Left renal cortex interstitium (tissue), 4 donors: ENCODE measurements at regions not wholly inside any gene's neighbourhood (a gene's known extent, or its start where the extent isn't known, plus 50 kb on each side); places are given as distances from the start of the nearest gene placed in this dataset.

Source experiments
- DNase-seq, 4 donors: peaks; one replicate each; pipeline ENCODE4 v3.0.0-alpha.2; 2013; ENCODE audit warnings: low read depth in 4 of 4, low spot score in 2 of 4, missing footprints in 1 of 4

GRCh38 chr1:56060906-56061305 is 518.5 kb downstream of the PLPP3 start:
- no peak for DNase-seq

DNA sequence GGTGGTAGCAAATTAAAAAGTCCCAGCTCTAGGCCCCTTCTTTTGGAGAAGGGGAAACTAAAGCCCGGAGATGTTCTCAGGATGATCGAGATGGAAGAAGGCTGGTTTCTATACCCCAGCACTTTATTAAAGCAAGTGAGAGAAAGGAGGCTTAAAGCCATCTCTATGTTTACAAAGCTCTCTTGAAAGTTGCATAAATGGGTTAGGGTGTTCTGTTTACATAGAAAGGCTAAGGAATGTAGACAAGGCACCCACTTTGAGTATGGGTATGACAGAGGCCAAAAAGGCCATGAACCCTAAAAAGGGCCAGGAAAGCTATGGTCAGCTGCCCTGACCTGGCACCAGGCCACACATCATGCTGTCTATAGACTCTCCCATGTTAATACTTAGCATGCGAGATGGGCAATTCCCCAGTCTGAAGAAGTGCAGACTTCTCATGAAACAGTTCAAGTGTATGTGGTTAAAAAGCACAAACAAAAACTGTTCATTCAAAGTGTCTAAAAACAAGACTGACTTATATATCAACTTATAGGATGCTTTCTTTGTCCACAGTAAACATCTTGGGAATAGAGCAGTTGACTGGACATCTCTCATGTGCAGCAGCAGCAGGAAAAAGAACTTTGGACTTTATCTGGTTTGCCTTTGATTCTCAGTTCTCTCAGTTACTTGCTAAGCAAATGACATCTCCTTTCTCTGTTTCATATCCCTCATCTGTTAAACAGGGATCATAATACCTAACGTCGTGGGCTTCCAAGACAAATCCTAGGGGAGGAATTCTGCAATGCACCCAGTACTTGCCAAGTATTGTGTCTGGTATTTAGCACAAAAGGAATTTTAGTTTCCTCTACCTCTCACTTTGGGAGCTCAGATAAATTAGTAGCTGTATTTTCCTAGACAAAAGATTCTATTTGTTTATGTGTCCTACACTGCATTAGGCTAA is 521.6 kb downstream of the PLPP3 start:
- DNase-seq: no peak

- DNase-seq: no peak
Observed at GRCh38 chr1:56056438-56057287, 522.7 kb downstream of the PLPP3 start.

DNA sequence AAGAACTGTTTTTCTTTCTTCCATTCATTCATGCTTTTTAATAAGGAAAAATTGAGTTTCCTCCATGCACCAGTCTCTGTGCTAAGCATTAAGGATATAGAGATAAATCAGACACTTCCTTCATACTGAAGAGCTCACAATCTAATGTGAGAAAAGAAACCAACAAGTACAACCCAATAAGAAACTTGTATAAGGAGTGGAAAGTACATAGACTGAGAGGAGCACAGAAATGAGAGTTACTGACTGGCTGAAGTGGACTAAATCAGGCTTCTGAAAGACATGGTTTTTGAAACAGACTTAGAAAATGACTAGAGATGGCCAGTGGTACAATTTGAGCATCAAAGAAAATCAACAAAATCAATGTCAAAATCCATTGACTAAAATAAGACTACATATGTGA is 524.4 kb downstream of the PLPP3 start:
- no peak for DNase-seq

DNA sequence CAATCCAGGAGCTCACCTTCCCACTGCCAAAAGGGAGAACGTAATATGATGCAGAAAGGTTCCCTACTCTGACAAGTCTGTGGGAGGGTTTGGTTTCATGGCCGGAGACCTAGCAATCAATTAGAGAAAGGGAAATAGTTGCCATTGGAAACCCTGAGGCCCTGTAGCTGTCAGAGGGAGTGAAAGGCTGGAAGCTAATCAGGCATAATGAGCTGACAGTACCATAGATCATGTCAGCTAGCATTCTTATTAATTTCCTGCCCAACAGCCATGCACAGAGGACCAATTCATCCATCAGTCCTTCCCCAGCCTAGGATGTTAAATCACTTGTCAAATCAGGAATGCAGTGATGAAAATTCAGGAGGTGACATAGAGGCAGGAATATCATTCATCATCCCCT is 527.3 kb downstream of the PLPP3 start:
- peak in 3 of 4 donors; percentile 13 to 28 (median 27) for DNase-seq

DNA sequence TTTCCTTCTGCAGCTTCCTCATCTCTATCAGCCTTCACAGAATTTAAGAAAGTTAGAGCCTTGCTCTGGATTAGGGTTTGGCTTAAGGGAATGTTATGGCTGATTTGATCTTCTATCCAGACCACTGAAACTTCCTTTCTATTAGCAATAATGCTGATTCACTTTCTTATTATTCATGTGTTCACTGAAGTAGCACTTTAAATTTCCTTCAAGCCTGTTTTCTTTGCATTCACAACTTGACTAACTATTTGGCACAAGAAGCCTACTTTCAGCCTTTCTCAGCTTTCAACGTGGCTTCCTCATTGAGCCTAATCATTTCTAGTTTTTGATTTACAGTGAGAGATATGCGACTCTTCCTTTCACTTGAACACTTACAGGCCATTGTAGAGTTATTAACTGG is 528.5 kb downstream of the PLPP3 start:
- no peak for DNase-seq

GRCh38 chr1:56045477-56045876 is 533.9 kb downstream of the PLPP3 start:
- no peak for DNase-seq

DNA sequence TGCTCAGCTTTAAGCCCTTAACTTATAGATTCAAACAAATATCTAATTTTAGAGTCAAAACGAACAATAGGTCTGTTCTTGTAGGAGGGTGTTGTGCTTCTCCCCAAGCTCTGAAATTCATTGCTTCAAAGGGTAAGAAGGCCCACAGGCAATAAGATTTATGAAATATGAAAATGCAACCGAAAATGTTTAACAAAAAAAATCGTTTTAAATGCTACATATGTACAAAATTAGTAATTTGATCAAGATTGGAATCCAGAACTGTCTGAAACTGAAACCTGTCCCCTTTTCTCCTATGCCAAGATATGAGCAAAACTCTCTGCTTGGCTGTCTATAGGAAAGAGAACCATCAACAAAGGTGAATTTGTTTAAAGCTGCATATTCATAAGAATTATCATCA is 534.3 kb downstream of the PLPP3 start:
- no peak for DNase-seq

- DNase-seq: no peak
Observed at GRCh38 chr1:56036479-56036878, 542.9 kb downstream of the PLPP3 start.

DNA sequence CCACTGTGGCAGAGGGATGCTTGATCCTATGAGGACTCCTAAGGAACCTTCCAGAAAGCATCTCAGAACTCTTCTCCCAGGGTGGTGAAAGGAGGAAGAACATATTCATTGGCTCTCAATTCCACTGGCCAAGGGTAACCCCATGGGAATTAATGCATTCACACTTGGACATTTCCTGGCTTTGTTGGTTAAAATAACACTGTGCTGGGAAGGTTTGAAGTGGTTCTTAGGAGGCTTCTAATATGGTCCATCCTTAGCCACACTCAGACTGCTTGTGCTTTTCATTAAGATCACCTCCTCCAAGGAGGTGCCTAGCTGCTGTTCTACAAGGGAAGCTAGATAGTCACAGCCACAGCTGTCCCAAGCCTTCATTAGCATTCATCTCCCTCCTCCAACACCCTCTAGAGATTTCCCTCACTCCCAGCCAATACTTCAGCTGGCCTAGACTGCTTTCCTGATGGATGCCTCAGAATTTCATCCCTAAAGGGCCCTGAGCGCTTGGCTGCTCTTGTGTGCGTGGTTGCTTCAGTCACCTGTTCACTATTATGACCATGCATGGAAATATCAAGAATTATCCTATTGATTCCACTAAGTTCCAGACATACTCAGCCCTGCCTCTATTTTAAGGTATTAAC is 544.4 kb downstream of the PLPP3 start:
- DNase-seq: no peak

- DNase-seq: no peak
Observed at GRCh38 chr1:56034222-56034621, 545.1 kb downstream of the PLPP3 start.

DNA sequence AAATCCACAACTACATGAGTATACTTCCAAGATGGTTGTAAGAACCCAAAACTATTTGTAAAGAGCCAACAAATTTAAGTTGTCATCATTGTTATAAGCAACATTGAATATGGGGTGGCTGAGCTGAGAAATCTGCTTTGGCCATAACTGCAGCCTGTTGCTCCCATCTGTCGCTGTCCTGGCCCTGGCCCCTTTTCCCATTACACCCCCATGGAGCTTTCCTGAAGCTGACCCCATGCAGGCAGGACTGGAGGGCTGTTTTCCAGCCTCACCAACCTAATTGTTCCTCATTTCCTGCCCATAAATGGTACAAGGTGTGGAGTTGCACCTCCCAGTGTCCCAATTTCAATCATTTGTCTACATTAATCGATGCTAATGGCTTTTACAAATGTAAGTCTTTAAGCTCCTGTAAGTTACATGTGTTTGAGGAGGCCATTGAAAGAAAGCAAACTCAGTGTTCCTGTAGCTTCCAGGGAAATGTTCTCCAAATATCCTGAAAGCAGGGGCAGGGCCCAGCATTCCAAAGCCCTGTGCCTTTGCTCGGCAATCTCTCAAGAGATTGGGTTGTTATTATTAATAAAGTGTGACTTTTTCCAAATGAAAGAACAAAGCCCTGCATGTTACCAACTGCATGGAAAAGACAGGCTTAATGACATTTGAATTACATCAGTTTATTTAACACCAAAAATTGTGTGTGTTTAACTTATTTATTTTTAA is 545.9 kb downstream of the PLPP3 start:
- DNase-seq: no peak

- DNase-seq: no peak
Observed at GRCh38 chr1:56032096-56032676, 547.2 kb downstream of the PLPP3 start.

DNA sequence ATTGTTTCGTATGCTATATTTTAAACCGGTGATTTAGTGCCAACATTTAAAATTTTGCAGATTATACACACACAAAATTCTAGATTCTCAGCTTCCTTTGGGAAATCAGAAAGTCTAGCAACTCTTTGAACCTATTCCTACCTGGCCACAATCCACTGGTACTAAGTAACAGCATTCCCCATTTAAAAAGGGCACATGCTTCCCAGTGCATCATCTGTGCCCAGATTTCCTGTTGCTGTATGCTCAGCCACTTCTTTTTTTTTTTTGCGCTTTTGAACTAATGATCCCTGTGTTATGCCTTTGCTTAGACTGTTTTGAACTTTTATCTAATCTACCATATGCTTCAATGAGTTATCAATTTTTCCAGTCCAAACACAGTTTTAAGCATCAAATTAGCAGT is 548.4 kb downstream of the PLPP3 start:
- no peak for DNase-seq

GRCh38 chr1:56029319-56030003 is 549.9 kb downstream of the PLPP3 start:
- no peak for DNase-seq

DNA sequence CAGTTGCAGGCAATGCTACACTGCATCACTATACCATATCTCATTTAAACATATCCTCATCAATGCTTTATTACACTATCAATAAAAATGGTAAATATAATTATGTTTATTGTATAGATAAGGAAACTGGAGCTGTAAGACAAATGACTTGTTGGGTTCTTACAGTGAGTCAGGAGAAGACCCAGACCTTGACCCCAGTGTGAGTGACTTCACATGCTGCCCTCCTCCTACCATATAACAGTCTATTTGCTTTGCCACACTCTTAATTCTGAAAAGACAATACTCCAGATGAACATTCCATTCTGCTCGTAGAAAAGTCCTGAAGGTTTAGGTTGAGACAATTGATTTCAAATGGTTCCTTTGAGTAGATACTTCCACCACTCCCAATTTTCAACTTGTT is 550.5 kb downstream of the PLPP3 start:
- DNase-seq: no peak

GRCh38 chr1:56028244-56028643 is 551.1 kb downstream of the PLPP3 start:
- DNase-seq: no peak

DNA sequence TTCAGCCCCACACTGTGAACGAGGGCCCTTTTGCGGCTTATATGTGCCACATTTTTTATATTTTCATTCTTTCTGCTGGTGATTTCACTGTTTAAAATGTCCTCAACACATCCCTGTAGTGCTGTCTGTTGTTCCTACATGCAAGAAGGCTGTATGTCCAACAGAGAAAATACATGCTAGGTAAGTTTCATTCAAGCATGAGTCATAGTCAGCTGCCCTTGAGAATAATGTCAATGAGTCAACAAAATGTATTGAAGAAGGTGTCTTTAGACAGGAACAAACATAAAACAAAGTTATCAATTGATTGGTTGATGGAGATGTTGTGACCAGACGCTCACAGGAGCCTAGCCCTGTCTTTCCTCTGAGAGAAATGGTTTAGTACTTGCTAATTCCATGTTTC is 553.4 kb downstream of the PLPP3 start:
- no peak for DNase-seq

- DNase-seq: no peak
Observed at GRCh38 chr1:56024155-56024554, 555.2 kb downstream of the PLPP3 start.

- no peak for DNase-seq
Observed at GRCh38 chr1:56019922-56020321, 559.4 kb downstream of the PLPP3 start.
